Activated CD4-positive, alpha-beta T cell treated with anti-CD3 and anti-CD28 coated beads, Interleukin-10, Interleukin-2, amounts not matched to agents 100 ng/mL and 50 ng/mL, durations not matched to agents 16 hours and 8 hours (primary cell): ENCODE measurements at regions not wholly inside any gene's neighbourhood (a gene's known extent, or its start where the extent isn't known, plus 50 kb on each side); places are given as distances from the start of the nearest gene placed in this dataset.
A peak's percentile ranks its signal among the peaks of the same experiment; 100 is the strongest.
"Not testable (repeated sequence)": the region's sequence is repeated elsewhere in the genome, so short reads cannot be mapped to it uniquely, and the experiment has no call there.

Source experiments
- DNase-seq: peaks from one replicate; pipeline ENCODE4 v3.0.0-alpha.2; 2020

GRCh38 chr18:67131498-67131897, 385.0 kb downstream of the DSEL start:
- DNase-seq = no peak

GRCh38 chr18:67126751-67127150, 389.8 kb downstream of the DSEL start:
- DNase-seq = not testable (repeated sequence)

- no peak for DNase-seq
Observed at GRCh38 chr18:67123901-67124300, 392.6 kb downstream of the DSEL start.

- no peak for DNase-seq
Observed at GRCh38 chr18:67117804-67118203, 398.7 kb downstream of the DSEL start.

- no peak for DNase-seq
Observed at GRCh38 chr18:67109535-67109934, 407.0 kb downstream of the DSEL start.

- no peak for DNase-seq
Observed at GRCh38 chr18:67108894-67109293, 407.6 kb downstream of the DSEL start.

- DNase-seq = peak; percentile 52
Observed at GRCh38 chr18:67104700-67105284, 411.7 kb downstream of the DSEL start.

- no peak for DNase-seq
Observed at GRCh38 chr18:67094123-67094522, 422.4 kb downstream of the DSEL start.

- DNase-seq = no peak
Observed at GRCh38 chr18:67092141-67092540, 424.4 kb downstream of the DSEL start.

GRCh38 chr18:67081482-67082211, 434.9 kb downstream of the DSEL start:
- DNase-seq = no peak

- DNase-seq = no peak
Observed at GRCh38 chr18:67080601-67081000, 435.9 kb downstream of the DSEL start.

GRCh38 chr18:67074309-67074708, 442.2 kb downstream of the DSEL start:
- DNase-seq = no peak

- no peak for DNase-seq
Observed at GRCh38 chr18:67072791-67073190, 443.7 kb downstream of the DSEL start.

- no peak for DNase-seq
Observed at GRCh38 chr18:67068608-67069007, 447.9 kb downstream of the DSEL start.

- no peak for DNase-seq
Observed at GRCh38 chr18:67047334-67047733, 443.4 kb upstream of the CDH19 start.

- no peak for DNase-seq
Observed at GRCh38 chr18:67043276-67043675, 439.4 kb upstream of the CDH19 start.

- DNase-seq = no peak
Observed at GRCh38 chr18:67041334-67041733, 437.4 kb upstream of the CDH19 start.

GRCh38 chr18:67035026-67035425, 431.1 kb upstream of the CDH19 start:
- DNase-seq = no peak

- no peak for DNase-seq
Observed at GRCh38 chr18:67023059-67023458, 419.2 kb upstream of the CDH19 start.

GRCh38 chr18:67010919-67011318, 407.0 kb upstream of the CDH19 start:
- DNase-seq = peak; percentile 7

- no peak for DNase-seq
Observed at GRCh38 chr18:67007999-67008398, 404.1 kb upstream of the CDH19 start.

- no peak for DNase-seq
Observed at GRCh38 chr18:67007085-67007484, 403.2 kb upstream of the CDH19 start.

GRCh38 chr18:67001052-67001451, 397.2 kb upstream of the CDH19 start:
- DNase-seq = no peak

- no peak for DNase-seq
Observed at GRCh38 chr18:66999003-66999402, 395.1 kb upstream of the CDH19 start.

- DNase-seq = no peak
Observed at GRCh38 chr18:66995270-66995669, 391.4 kb upstream of the CDH19 start.
